ENCODE measurements at regions not wholly inside any gene's neighbourhood (a gene's known extent, or its start where the extent isn't known, plus 50 kb on each side); places are given as distances from the start of the nearest gene placed in this dataset.

GRCh38 chr7:52323202-52323746 lies 712.2 kb upstream of the POM121L12 start:
- TF ChIP-seq EP300 (IDR thresholded peaks at IDR 0.05) = no peak
- TF ChIP-seq POLR2A (IDR thresholded peaks at IDR 0.05) = no peak

Measured in sigmoid colon (tissue), 4 donors.